AG04449 (cell line): ENCODE measurements at regions not wholly inside any gene's neighbourhood (a gene's known extent, or its start where the extent isn't known, plus 50 kb on each side); places are given as distances from the start of the nearest gene placed in this dataset.

ENCODE experiments used
- CTCF ChIA-PET: fragments of 350-600 bp; formaldehyde crosslinking; extraction: SDS; loops from one replicate; lab custom pipeline; 2021; ENCODE audit warnings: antibody characterized with exemption; lab: Yijun Ruan, JAX
- POLR2A ChIA-PET: fragments of 400-600, 350-600 bp; formaldehyde crosslinking; extraction: SDS; loops from one replicate; lab custom pipeline; 2020; ENCODE audit warnings: antibody characterized with exemption, inconsistent platforms; lab: Yijun Ruan, JAX
- DNase-seq: peaks from one replicate; pipeline ENCODE4 v3.0.0-alpha.2; 2010; ENCODE audit warnings: low read depth, low spot score
- H3K4me3 ChIP-seq: 2 replicates; pipeline ENCODE4 v1.5.1; 2011; ENCODE audit warnings: low read depth, mild to moderate bottlenecking, control low read depth, low read length
- TF ChIP-seq, protein P1 (sequence below): IDR thresholded peaks from one replicate; pipeline ENCODE4 v1.5.1; 2011; ENCODE audit warnings: mild to moderate bottlenecking, moderate library complexity, low read length, control low read depth, inconsistent platforms; ENCODE audit not compliant: insufficient read depth; ENCODE audit errors: missing control alignments

DNA sequence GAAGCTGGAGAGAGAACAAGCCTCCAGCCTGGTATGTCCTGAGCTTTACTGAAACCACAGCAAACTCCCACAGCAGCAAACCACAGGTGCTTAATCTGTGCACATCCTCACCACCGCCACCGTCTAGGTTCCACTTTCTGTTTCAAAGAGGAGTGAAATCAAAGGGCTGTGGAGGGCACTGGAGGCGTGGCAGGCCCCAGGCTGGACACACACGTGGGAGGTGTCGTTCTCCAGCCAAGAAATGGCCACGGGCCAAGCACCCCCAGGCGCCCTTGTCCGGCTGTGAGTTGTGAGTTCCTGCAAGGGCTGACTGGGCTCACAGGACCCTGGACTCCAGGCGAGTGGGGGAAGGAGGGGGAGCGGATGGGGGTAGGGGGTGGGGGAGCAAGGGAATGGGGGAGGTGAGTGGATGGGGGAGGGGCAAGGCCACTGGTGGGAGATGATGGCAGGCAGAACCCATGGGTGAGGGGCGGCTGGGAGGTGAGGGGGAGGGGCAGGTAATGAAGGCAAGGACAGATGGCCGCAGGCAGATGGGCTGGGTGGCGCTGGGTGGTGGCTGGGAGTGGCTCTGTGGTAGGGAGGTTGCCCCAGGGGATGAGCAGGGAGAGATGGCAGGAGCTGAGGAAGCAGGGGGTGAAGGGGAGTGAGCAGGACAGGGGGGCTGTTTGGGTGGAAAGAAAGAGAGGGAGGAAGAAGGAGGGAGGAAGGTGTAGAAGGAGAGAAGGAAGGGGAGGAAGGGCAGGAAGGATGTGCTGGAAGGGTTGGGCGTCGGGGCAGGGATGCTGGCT lies 86.7 kb downstream of the NCOR2 start:
- POLR2A ChIA-PET, result no interaction called here
- CTCF ChIA-PET, result interaction anchor here (1.6 kb wide), 1 partner anchor 10 kb away, joined by 3 read pairs; no protein-coding TSS in a partner anchor
- H3K4me3 ChIP-seq, result no peak overlapping the region
- no peak for DNase-seq
- TF ChIP-seq, protein P1, sequence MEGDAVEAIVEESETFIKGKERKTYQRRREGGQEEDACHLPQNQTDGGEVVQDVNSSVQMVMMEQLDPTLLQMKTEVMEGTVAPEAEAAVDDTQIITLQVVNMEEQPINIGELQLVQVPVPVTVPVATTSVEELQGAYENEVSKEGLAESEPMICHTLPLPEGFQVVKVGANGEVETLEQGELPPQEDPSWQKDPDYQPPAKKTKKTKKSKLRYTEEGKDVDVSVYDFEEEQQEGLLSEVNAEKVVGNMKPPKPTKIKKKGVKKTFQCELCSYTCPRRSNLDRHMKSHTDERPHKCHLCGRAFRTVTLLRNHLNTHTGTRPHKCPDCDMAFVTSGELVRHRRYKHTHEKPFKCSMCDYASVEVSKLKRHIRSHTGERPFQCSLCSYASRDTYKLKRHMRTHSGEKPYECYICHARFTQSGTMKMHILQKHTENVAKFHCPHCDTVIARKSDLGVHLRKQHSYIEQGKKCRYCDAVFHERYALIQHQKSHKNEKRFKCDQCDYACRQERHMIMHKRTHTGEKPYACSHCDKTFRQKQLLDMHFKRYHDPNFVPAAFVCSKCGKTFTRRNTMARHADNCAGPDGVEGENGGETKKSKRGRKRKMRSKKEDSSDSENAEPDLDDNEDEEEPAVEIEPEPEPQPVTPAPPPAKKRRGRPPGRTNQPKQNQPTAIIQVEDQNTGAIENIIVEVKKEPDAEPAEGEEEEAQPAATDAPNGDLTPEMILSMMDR, result no peak

DNA sequence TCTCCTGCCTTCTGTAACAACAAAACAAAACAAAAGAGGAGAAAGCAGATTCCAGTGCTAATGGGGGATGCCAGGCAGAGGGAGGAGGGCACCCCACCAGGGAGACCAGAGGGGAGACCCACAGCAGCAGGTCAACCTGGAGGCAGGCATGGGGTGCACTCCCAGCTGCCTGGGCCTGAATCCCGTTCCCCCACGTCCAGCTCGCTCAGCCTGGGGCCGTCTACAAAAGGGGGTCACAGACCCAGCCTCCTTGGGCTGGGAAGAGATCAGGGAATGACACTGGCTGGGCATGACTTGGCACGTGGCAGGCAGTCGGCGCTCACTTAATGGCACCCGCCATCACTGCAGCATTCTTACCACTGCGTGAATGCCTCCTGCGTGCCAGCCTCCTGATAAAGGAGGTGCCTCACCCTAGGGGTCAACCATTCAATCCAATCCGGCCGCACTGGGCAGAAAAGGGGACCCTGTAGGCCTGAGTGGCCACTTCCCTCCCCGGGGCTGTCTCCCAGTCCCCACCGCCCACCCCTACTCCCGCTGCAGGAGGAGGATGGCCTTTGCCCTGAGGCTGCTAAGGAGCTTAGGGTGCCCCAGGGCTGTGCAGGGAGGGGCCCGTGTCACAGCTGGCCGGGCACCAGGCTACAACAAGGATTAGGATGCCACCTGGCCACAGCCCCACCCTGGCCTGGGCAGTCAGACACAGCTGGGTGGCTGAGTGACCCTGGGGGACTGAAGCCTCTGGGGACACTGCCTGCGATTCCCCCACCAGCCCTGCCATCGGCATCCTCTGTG lies 87.5 kb downstream of the NCOR2 start:
- H3K4me3 ChIP-seq, result no peak overlapping the region
- DNase-seq, result no peak
- ChIA-PET POLR2A (no interaction called here), CTCF (interaction anchor here (1.6 kb wide), 1 partner anchor 11 kb away, joined by 3 read pairs; no protein-coding TSS in a partner anchor)
- TF ChIP-seq, protein P1, result no peak

DNA sequence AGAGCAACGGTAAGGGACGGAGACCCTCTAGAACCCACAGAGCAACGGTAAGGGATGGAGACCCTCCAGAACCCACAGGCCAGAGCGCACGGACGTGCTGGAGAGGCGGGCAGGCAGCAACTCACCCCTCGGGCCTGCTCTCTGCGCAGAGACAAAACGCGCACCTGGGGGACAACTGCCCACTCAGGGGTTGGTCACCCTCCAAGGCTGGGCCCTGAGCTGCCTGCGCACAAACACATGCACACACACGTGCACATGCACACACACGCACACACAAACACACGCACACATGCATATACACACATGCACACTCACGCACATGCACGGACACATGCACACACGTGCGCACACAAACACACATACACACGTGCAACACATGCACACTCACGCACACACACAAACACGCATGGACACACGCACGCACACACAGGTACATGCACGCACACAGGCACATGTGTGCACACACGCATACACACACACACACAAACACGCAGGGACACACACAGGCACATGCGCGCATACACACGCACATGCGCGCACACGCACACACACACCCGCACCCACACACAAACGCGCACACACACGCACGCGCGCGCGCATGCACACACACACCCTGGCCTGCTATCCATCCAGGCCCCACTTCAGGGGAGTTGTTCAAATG lies 88.3 kb downstream of the NCOR2 start:
- CTCF ChIA-PET, result interaction anchor here (1.6 kb wide), 1 partner anchor 12 kb away, joined by 3 read pairs; no protein-coding TSS in a partner anchor
- no peak overlapping the region for H3K4me3 ChIP-seq
- no peak for DNase-seq
- TF ChIP-seq, protein P1, result no peak
- POLR2A ChIA-PET, result no interaction called here

DNA sequence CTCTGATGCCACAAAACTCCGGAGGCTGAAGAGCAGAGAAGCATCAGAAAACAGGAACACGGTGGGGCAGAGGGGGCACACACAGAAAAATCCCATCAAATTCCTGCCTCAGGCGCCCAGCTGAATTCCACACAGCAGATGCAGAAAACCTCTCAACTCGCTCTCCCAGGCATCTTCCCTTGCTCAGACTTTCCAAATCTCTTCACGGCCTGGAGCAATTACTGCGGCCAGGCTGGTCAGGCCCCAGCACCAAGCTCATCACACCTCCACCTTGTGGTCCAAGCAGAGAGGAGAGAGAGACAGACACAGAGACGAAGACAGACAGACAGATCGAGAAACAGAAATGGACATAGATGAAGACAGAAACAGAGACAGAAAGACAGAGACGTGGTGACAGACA lies 89.0 kb downstream of the NCOR2 start:
- TF ChIP-seq, protein P1, result no peak
- H3K4me3 ChIP-seq, result no peak overlapping the region
- POLR2A ChIA-PET, result no interaction called here
- DNase-seq, result no peak
- CTCF ChIA-PET, result no interaction called here

DNA sequence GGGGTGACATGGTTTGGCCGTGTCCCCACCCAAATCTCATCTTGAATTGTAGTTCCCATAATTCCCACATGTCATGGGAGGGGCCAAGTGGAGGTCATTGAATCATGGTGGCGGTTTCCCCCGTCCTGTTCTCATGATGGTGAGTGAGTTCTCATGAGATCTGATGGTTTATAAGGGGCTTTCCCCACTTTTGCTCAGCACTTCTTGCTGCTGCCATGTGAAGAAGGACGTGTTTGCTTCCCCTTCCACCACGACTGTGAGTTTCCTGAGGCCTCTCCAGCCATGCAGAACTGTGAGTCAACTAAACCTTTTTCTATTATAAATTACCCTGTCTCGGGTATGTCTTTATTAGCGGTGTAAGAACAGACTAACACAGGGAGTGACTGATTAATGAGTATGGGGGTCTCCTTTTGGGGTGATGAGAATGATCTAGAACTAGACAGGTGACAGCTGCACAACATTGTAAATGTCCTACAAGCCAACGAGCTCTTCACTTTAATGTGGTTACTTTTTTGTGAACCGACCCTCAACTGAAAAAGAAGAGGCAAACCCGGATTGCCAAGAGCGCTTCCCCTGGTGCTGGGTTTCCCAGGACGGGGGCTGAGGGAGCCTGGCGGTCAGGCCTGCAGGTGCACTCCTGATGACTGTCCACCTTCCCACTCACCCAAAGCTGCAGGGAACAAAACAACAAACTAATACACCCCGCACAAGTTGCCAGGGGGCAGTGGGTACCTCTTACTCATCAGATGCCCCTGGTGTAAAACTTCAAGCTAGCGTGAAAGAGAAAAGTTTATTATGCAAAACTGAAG lies 90.1 kb downstream of the NCOR2 start:
- TF ChIP-seq, protein P1, result no peak
- POLR2A ChIA-PET, result no interaction called here

More for the DNA sequence above, 90.1 kb downstream of the NCOR2 start:
- CTCF ChIA-PET, result interaction anchor here (1.1 kb wide), 1 partner anchor 27 kb away, joined by 3 read pairs; no protein-coding TSS in a partner anchor
- H3K4me3 ChIP-seq, result no peak overlapping the region
- DNase-seq, result no peak
